Esophagus squamous epithelium (tissue), 4 donors: ENCODE measurements at regions not wholly inside any gene's neighbourhood (a gene's known extent, or its start where the extent isn't known, plus 50 kb on each side); places are given as distances from the start of the nearest gene placed in this dataset.

ENCODE experiments used
- POLR2A ChIP-seq, 4 donors: fragments of 450-650 bp; IDR thresholded peaks; one replicate each; pipeline ENCODE4 v1.6.1; 2017; ENCODE audit warnings: antibody characterized with exemption in 4 of 4, mild to moderate bottlenecking in 4 of 4, moderate library complexity in 3 of 4
- TF ChIP-seq, protein P1 (sequence below), 6 experiments: fragments of 450-650 bp in 4 of 6; fragments of 200-600 bp in 2 of 6; sonication (generic) in 2 of 6; IDR thresholded peaks; one replicate each; pipeline ENCODE4 v1.5.1; 2016 to 2019; ENCODE audit warnings: antibody characterized with exemption in 6 of 6, mild to moderate bottlenecking in 4 of 6, moderate library complexity in 4 of 6

DNA sequence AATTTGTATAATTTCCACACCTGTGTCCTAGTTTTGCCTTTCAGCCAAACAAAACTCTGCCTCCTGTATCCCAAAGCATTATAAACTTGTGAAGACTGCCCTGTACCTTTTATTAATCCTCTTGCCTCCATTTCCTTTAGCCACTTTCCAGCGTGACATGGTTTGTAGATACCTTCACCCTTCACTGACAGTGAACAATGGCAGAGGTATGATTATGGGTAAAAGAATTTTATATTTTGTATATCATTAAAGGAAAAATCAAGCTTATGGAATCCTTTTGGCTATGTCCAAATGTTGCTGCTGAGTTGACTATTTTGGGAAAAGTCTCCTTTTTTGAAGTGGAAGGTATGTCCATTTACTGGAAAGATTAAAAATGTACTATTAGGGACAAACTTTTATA lies 251.7 kb downstream of the HNMT start:
- TF ChIP-seq, protein P1, sequence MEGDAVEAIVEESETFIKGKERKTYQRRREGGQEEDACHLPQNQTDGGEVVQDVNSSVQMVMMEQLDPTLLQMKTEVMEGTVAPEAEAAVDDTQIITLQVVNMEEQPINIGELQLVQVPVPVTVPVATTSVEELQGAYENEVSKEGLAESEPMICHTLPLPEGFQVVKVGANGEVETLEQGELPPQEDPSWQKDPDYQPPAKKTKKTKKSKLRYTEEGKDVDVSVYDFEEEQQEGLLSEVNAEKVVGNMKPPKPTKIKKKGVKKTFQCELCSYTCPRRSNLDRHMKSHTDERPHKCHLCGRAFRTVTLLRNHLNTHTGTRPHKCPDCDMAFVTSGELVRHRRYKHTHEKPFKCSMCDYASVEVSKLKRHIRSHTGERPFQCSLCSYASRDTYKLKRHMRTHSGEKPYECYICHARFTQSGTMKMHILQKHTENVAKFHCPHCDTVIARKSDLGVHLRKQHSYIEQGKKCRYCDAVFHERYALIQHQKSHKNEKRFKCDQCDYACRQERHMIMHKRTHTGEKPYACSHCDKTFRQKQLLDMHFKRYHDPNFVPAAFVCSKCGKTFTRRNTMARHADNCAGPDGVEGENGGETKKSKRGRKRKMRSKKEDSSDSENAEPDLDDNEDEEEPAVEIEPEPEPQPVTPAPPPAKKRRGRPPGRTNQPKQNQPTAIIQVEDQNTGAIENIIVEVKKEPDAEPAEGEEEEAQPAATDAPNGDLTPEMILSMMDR (IDR thresholded peaks at IDR 0.05) = no peak
- no peak for TF ChIP-seq POLR2A (IDR thresholded peaks at IDR 0.05)
